Kasumi-1 (cell line): ENCODE measurements at regions not wholly inside any gene's neighbourhood (a gene's known extent, or its start where the extent isn't known, plus 50 kb on each side); places are given as distances from the start of the nearest gene placed in this dataset.
A peak's percentile ranks its signal among the peaks of the same experiment; 100 is the strongest.

Experiments used
- DNase-seq, 2 experiments: peaks; one replicate each; lab custom pipeline; 2025; lab: John Stamatoyannopoulos, UW

- no peak for DNase-seq
These were observed 313.2 kb downstream of the PIK3C3 start for GRCh38 chr18:42268186-42268725.

GRCh38 chr18:42268798-42269197 is 313.8 kb downstream of the PIK3C3 start:
- DNase-seq = no peak

- DNase-seq = no peak
These were observed 316.8 kb downstream of the PIK3C3 start for GRCh38 chr18:42271647-42272414.

GRCh38 chr18:42274488-42275137 is 319.6 kb downstream of the PIK3C3 start:
- peak; percentile 52 to 56 for DNase-seq

GRCh38 chr18:42275138-42275535 is 320.1 kb downstream of the PIK3C3 start:
- no peak for DNase-seq

- DNase-seq = no peak
These were observed 321.1 kb downstream of the PIK3C3 start for GRCh38 chr18:42275949-42276730.

- no peak for DNase-seq
These were observed 326.1 kb downstream of the PIK3C3 start for GRCh38 chr18:42281124-42281523.

GRCh38 chr18:42281851-42282250 is 326.8 kb downstream of the PIK3C3 start:
- no peak for DNase-seq

GRCh38 chr18:42287047-42287446 is 332.0 kb downstream of the PIK3C3 start:
- DNase-seq = no peak

GRCh38 chr18:42288129-42288528 is 333.1 kb downstream of the PIK3C3 start:
- DNase-seq = no peak

GRCh38 chr18:42289526-42289925 is 334.5 kb downstream of the PIK3C3 start:
- DNase-seq = no peak

GRCh38 chr18:42290318-42291307 is 335.6 kb downstream of the PIK3C3 start:
- DNase-seq = no peak

GRCh38 chr18:42292654-42293053 is 337.6 kb downstream of the PIK3C3 start:
- DNase-seq = no peak

- DNase-seq = no peak
These were observed 341.2 kb downstream of the PIK3C3 start for GRCh38 chr18:42296192-42296591.

- DNase-seq = peak in 1 of 2 experiments; percentile 38
These were observed 341.7 kb downstream of the PIK3C3 start for GRCh38 chr18:42296723-42297122.

GRCh38 chr18:42298759-42299675 is 344.0 kb downstream of the PIK3C3 start:
- peak; percentile 74 to 85 for DNase-seq

- no peak for DNase-seq
These were observed 351.0 kb downstream of the PIK3C3 start for GRCh38 chr18:42305869-42306593.

GRCh38 chr18:42306594-42306980 is 351.6 kb downstream of the PIK3C3 start:
- DNase-seq = no peak

- no peak for DNase-seq
These were observed 355.9 kb downstream of the PIK3C3 start for GRCh38 chr18:42310956-42311355.
